22Rv1 (cell line): ENCODE measurements at regions not wholly inside any gene's neighbourhood (a gene's known extent, or its start where the extent isn't known, plus 50 kb on each side); places are given as distances from the start of the nearest gene placed in this dataset.

Experiments
- ZFX ChIP-seq: fragments of 450-650 bp; IDR thresholded peaks from 2 replicates; pipeline ENCODE4 v1.6.1; 2017; ENCODE audit warnings: antibody characterized with exemption, borderline replicate concordance
- TF ChIP-seq, protein P1 (sequence below): fragments of 450-650 bp; IDR thresholded peaks from 2 replicates; pipeline ENCODE4 v1.5.1; 2017; ENCODE audit warnings: mild to moderate bottlenecking

DNA sequence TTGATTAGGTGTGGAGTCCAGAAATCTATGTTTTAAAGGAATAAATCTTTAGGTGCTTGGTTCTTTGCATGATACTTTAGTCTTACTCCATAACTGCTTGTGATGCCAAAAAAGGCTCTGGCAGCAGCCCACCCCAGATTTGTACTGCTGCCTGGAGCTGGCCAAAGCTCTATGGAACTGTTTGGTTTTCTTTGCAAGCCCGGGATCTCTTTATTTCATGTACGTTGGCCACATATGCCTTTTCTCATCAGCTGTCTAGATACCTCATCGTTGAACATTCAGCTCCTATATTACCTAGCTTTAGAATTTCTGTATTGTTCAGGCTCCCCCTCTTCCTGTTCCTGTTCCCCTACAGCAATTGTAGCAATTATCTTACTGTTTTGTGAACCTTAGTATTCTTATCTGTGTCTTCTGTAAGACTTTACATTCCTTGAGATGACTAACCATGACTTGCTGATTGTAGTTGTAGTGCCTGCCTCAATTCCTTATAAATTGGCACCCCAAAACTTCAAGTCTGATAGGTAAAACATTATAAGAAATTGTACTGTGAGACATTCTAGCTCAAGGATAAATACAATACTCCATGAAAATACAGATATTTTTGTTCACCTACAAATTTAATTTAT lies 199.4 kb upstream of the GPRIN3 start:
- TF ChIP-seq, protein P1, sequence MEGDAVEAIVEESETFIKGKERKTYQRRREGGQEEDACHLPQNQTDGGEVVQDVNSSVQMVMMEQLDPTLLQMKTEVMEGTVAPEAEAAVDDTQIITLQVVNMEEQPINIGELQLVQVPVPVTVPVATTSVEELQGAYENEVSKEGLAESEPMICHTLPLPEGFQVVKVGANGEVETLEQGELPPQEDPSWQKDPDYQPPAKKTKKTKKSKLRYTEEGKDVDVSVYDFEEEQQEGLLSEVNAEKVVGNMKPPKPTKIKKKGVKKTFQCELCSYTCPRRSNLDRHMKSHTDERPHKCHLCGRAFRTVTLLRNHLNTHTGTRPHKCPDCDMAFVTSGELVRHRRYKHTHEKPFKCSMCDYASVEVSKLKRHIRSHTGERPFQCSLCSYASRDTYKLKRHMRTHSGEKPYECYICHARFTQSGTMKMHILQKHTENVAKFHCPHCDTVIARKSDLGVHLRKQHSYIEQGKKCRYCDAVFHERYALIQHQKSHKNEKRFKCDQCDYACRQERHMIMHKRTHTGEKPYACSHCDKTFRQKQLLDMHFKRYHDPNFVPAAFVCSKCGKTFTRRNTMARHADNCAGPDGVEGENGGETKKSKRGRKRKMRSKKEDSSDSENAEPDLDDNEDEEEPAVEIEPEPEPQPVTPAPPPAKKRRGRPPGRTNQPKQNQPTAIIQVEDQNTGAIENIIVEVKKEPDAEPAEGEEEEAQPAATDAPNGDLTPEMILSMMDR = no peak
- no peak for TF ChIP-seq ZFX
